AG20443 (cell line): ENCODE measurements at regions not wholly inside any gene's neighbourhood (a gene's known extent, or its start where the extent isn't known, plus 50 kb on each side); places are given as distances from the start of the nearest gene placed in this dataset.
A peak's percentile ranks its signal among the peaks of the same experiment; 100 is the strongest.
"Not testable (repeated sequence)": the region's sequence is repeated elsewhere in the genome, so short reads cannot be mapped to it uniquely, and the experiment has no call there.

Source experiments
- DNase-seq: peaks from one replicate; pipeline ENCODE4 v3.0.0; 2012; ENCODE audit warnings: low spot score, mixed read lengths

DNA sequence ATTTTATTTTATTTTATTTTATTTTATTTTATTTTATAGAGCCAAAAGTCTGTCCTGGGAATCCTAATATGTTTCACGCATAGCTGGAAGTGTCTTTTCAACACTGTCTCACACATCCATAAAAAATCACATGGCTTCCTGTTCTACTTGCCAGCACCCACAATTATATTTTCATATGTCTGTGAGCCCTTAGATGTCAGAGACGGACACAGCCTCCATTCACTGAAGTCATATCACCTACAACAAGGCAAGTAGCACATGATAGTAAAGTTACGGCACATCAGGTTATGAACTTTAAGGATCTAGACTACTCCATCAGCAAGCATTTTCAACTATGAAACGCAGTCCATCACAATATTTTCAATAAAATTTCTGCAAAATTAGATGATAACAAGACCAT is 168.4 kb downstream of the ZIC4 start:
- DNase-seq, result no peak

GRCh38 chr3:147231980-147232379 is 174.4 kb downstream of the ZIC4 start:
- not testable (repeated sequence) for DNase-seq

DNA sequence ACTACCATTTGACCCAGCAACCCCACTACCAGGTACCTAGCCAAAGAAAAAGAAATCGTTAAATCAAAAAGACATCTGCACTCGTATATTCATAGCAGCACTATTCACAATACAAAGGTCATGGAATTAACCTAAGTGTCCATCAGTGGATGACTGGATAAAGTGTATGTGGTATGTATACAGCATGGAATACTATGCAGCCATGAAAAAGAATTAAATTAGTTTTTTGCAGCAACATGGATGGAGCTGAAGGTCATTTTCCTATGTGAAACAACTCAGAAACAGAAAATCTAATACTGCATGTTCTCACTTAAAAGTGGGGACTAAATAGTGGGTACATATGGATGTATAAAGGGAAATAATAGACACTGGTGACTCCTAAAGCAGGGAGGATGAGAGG is 175.2 kb downstream of the ZIC4 start:
- no peak for DNase-seq

DNA sequence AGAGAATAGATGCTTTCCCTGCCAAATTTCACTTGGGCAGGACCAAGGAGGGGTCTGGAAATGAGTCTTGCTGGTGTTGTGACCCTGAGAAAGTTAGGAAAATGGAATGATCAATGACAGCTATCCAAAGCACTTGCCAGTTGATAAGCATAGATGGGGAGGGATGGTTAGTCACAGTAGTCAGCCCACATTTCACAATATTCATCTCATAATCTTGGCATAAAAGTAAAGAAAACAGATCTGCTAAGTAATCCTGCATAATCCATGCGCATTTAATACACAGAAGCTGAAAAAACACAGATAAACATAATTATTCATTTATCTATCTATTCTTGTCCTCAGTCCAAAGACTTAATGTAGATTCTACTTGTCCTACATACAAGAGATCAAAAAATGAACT is 184.1 kb downstream of the ZIC4 start:
- DNase-seq, result no peak

DNA sequence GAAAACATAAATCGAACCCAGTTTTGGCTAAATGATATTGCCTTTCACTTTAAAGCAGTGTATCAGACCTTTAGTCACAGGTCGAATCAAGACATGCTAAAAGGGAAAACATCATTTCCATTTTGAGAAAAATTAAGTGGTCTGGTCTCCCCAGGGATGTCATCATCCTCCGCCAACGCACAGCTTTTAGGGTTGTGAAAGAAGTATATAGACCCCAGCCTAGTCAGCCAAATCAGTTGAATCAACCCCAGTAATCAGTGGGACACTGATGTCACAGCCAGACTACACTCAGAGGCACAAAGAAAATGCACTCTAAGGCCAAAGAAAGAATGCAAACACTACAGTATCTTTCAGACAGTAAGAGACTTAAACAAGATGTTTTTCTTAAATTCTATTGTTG is 187.4 kb downstream of the ZIC4 start:
- no peak for DNase-seq

DNA sequence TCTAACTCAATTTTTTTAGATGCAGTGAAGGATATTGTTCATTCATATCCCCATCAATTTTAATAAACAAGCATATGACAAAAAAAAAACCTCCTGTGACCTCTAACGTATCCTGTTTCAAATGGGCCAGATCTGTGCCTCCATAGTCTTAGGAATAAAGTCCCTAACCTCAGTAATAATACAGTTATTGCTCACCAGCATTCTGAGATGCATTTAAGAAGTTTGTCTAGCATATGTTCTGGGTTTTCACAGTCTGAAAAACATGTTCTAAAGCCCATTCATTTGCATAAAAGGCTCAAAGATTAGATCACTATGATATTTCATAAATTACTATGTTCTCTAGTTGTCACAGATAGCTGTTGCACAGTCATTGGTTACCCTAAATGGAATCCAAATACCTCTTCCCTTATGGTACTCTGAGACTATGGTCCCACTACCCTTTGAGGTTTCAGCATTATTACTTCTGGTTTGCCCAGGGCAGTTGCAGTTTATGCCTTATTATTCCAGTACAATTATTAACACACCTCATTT is 190.1 kb downstream of the ZIC4 start:
- no peak for DNase-seq

- no peak for DNase-seq
These were observed 190.7 kb downstream of the ZIC4 start for GRCh38 chr3:147215660-147216059.

GRCh38 chr3:147213633-147214032 is 192.7 kb downstream of the ZIC4 start:
- DNase-seq, result no peak

DNA sequence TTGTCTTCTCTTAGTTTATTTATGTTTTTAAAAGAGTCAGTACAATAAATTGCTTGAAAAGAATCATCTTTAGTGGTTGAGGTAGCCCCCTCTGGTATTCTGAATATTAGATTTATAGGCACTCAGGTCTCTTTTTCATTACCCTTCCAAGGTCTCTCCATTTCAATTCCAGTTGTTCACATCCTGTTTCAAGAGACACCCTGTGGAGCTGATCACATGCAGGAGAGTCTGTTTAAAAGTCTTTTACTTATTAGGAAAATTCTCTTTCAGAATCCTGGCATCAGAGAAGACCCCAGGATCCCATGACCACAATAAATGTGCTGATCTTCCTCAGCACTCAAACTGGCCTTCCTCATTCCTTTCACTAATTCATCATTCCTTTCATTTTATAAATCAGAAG is 195.7 kb downstream of the ZIC4 start:
- DNase-seq, result no peak

DNA sequence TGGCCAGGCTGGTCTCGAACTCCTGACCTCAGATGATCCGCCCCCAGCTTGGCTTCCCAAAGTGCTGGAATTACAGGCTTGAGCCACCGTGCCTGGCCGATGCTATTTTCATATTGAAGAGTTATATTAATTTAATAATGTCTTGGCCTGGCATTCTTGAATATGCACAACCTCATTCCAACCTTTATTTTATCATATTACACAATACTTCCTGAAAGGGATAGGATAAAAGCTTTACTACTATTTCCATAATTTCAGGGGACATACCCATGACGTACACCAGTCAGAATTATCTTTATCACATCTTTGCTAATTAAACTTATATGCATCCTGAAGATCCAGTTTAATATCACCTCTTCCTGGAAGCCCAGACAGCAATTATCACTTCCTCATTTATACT is 205.3 kb downstream of the ZIC4 start:
- no peak for DNase-seq

GRCh38 chr3:147200545-147200944 is 205.8 kb downstream of the ZIC4 start:
- no peak for DNase-seq

GRCh38 chr3:147197739-147198138 is 208.6 kb downstream of the ZIC4 start:
- DNase-seq, result no peak

DNA sequence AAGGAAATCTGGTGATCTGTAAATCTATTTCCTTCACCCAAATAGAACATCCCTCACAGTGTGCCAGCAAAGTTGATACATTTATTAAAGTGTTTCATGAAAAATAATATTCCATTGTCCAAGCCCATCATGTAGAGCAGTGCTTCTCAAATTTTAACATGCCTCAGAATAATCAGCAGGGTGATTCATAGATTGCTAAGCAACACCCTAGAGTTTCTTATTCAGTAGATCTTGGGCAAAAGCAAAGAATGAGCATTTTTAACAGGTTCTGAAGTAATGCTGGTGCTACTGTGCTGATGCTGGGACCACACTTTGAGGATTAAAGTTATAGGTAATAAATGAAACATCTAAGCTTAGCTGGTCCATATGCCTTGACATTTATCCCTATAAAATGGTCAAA is 210.5 kb downstream of the ZIC4 start:
- DNase-seq, result peak; percentile 14

DNA sequence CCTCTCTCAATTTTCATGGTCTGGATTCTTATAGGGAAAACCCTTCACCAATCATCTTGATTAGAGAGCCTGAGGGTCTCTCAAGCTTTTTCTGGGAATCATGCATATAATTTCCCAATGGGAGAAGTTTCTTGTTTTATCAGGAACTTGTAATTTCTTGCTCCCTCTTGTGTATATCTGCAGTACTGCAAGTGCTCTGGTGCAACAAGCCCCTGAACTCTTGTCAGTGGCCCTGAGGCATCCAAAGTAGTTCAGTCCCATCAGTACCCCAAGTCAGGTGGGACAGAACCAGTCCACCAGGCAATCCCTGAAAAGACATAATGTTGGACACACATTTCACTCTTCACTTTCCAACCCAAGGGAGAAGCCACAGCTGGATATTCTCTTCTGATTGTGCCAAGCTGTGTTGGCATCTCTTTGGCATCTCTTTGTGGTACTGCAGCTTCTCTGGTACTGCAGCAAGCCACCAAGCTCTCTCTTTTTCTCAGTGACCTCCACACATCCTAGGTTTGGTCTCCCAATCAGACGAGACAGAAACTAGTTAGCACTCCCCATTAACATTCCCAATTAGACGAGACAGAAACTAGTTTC is 214.5 kb downstream of the ZIC4 start:
- DNase-seq, result peak; percentile 47

DNA sequence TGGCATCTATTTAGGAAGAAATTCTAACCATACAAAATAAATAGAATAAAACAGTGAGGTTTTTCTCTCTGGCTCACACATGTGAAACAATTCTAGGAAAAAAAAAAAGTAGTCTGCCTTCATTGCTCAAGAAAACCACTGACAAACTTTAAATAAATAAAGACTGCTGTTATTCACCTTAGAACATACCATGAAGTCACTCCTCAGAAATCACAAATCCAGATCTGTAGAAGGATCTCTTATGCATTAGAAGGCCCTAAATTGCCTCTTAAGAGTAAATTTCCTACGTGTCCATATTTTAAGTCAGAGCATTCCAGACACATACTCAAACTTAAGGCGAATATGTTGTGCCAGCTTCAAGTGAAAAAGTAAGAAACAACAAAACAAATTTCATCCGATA is 217.3 kb downstream of the ZIC4 start:
- DNase-seq, result no peak

DNA sequence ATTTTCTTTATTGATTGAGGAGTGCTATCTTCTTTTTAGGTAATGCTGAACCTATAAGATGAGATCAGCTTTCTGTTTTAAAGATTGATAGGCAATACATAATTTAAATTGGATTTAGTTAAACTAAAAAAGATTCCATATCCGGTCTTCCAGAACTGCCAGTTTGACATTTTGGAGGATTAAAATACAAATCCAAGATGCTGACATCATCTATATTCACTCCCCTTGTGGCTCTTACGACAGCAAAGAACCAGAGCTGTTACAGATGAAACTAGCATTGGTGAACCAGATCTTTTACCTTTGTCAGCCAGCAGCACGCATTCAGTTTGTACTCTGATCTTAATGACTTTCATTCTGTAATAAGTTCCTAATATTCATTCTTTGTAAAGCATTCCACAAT is 218.7 kb downstream of the ZIC4 start:
- DNase-seq, result no peak

DNA sequence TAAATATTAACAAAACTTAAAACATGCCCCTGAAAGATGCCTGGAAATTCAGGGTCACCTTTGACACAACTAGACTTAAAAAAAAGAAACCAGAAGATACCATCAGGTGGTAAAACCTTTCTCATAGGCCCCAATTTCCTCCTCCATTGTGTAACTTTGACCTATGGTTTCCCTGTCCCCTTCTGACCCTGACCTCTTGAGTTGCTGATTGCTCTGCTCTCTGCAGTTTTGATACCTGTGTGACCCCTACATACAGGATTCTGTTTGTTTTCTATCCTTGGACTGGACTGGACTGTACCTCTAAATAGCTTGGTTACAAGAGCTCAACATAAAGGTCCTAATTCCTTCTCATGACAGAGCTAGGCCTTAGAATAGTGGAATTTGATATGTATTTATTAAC is 220.6 kb downstream of the ZIC4 start:
- DNase-seq, result no peak

DNA sequence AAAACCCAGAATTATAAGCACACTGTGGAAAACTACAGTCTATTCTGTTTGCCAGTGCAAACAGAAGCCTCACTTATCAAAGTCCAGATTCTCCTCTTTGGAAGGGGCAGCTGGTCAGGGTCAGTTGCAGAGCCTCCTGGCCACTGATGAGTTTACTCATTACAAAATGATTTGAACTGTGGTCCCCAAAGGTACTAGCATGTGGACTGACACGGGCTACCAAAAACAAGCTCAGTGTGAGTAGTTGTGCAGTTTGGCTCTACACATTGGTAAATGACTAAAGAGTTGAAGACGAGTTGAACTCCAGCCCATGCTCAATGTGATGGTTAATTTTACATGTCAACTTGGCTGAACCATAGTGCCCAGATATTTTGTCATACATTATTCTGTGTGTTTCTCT is 221.5 kb downstream of the ZIC4 start:
- DNase-seq, result no peak

- no peak for DNase-seq
These were observed 233.1 kb downstream of the ZIC4 start for GRCh38 chr3:147173257-147173656.

DNA sequence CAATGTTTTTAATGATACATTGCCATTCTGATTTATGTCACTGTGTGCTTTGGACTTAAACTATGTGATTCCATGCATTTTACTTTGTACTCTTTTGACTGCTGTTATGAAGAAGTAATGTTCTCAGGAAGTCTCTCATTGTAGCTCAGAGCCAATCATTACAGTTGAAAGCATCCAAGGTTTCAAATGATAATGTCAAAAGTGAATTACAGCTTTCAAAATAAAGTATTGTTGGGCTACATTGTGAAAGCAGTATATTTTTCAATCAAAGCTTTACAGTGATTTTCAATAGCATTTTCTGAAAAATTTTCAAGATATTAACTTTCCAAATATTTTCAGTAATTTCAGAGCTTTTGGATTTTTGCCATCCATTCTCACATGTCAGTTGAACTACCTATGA is 243.6 kb downstream of the ZIC4 start:
- DNase-seq, result no peak

GRCh38 chr3:147161833-147162232 is 244.5 kb downstream of the ZIC4 start:
- no peak for DNase-seq

- DNase-seq, result no peak
These were observed 245.4 kb downstream of the ZIC4 start for GRCh38 chr3:147160984-147161383.

DNA sequence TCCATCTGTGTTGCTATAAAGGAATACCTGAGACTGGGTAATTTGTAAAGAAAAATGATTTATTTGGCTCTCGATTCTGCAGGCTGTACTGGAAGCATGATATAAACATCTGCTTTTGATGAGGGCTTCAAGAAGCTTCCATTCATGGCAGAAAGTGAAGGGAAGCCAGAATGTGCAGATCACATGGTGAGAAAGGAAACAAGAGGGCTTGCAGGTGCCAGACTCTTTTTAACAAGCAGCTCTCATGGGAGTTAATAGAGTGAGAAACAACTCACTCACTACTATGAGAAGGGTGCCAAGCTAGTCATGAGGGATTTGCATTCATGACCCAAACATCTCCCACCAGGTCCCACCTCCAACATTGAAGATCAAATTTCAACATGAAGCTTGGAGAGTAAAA is 247.2 kb downstream of the ZIC4 start:
- no peak for DNase-seq

DNA sequence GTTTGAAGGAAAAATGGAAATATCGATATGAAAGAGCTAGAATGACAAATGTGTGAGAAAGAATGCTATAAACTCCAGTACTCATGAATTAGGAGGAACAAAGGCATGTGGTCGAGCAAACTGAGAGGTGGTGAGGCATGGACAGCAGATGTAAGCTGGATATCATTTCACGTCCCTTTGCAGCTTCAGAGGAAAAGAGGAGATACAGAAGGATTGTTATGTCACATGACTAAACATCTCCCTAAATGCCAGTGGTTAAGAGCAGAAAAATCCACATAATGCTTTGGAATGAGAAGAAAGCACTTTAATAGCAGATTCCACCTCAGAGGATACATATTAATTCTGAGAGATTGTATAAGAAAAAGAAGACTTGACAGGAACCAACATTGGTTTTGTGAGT is 248.7 kb downstream of the ZIC4 start:
- peak; percentile 43 for DNase-seq

- DNase-seq, result not testable (repeated sequence)
These were observed 251.4 kb downstream of the ZIC4 start for GRCh38 chr3:147154988-147155387.
